B cell (primary cell): ENCODE measurements at regions not wholly inside any gene's neighbourhood (a gene's known extent, or its start where the extent isn't known, plus 50 kb on each side); places are given as distances from the start of the nearest gene placed in this dataset.

Experiments used
- ATAC-seq: fragments of 200-7000 bp; cut with Tn5 transposase; one replicate; pipeline ENCODE4 v1.10.0; 2021; ENCODE audit warnings: low read depth, mild to moderate bottlenecking, moderate number of reproducible peaks, moderate library complexity
- CTCF ChIA-PET: fragments of 350-600 bp; sonication (Branson Sonifier 250); formaldehyde crosslinking; loops from one replicate; lab custom pipeline; 2021; ENCODE audit warnings: antibody characterized with exemption, inconsistent platforms; lab: Charles Lee
- POLR2A ChIA-PET: fragments of 350-600 bp; sonication (Branson Sonifier 250); formaldehyde crosslinking; loops from one replicate; lab custom pipeline; 2021; ENCODE audit warnings: antibody characterized with exemption; lab: Charles Lee
- DNase-seq: peaks from one replicate; pipeline ENCODE4 v3.0.0; 2013
- H2AFZ ChIP-seq: 2 replicates; pipeline ENCODE4 v1.6.1; 2012; ENCODE audit warnings: mild to moderate bottlenecking, low read depth, low read length; ENCODE audit not compliant: insufficient read depth, poor library complexity, severe bottlenecking
- H3K27ac ChIP-seq, 2 donors: 1 replicate in 1 of 2; 2 replicates in 1 of 2; pipeline ENCODE4 v1.5.1; 2012 to 2013; ENCODE audit warnings: low read length in 2 of 2, mild to moderate bottlenecking in 2 of 2, moderate library complexity in 1 of 2
- H3K27me3 ChIP-seq, 4 experiments: fragments of 200-600 bp in 1 of 4; sonication (generic) in 1 of 4; replicated peaks in 1 of 4; 1 replicate in 2 of 4; 2 replicates in 2 of 4; pipeline versions ENCODE4 v1.6.1 to v1.7.0; 2013 to 2016; ENCODE audit warnings: low read length in 3 of 4, mild to moderate bottlenecking in 2 of 4, mixed read lengths in 1 of 4, moderate library complexity in 1 of 4; ENCODE audit not compliant: insufficient read depth in 4 of 4, control insufficient read depth in 3 of 4; ENCODE audit errors: control extremely low read depth in 1 of 4
- H3K36me3 ChIP-seq, 2 experiments: replicated peaks in 1 of 2; 1 replicate in 1 of 2; 2 replicates in 1 of 2; pipeline versions ENCODE4 v1.6.1 to v1.7.1; 2013; ENCODE audit warnings: low read length in 1 of 2; ENCODE audit not compliant: insufficient read depth in 2 of 2, control insufficient read depth in 1 of 2; ENCODE audit errors: control extremely low read depth in 1 of 2, extremely low read depth in 1 of 2
- H3K4me1 ChIP-seq, 2 donors: fragments of 200-600 bp in 1 of 2; sonication (generic) in 1 of 2; 1 replicate in 1 of 2; 2 replicates in 1 of 2; pipeline versions ENCODE4 v1.5.1 to v1.6.1; 2013 to 2017; ENCODE audit warnings: low read length in 2 of 2; ENCODE audit not compliant: control insufficient read depth in 2 of 2, insufficient read depth in 2 of 2
- H3K4me2 ChIP-seq: replicated peaks from 2 replicates; pipeline ENCODE3; 2012; ENCODE audit warnings: mild to moderate bottlenecking, low read depth, low read length; ENCODE audit not compliant: poor library complexity, severe bottlenecking
- H3K4me3 ChIP-seq, 5 experiments: fragments of 200-600 bp in 1 of 5; sonication (generic) in 1 of 5; 1 replicate in 3 of 5; 2 replicates in 2 of 5; pipeline versions ENCODE4 v1.5.1 to v1.7.0; 2011 to 2016; ENCODE audit warnings: low read length in 4 of 5, mild to moderate bottlenecking in 4 of 5, low read depth in 2 of 5, control low read depth in 1 of 5, moderate library complexity in 1 of 5; ENCODE audit not compliant: insufficient read depth in 1 of 5; ENCODE audit errors: control extremely low read depth in 1 of 5, extremely low read depth in 1 of 5
- H3K79me2 ChIP-seq: fragments of 200-600 bp; sonication (generic); one replicate; pipeline ENCODE4 v1.6.0; 2016; ENCODE audit warnings: low read length; ENCODE audit not compliant: control insufficient read depth, insufficient read depth
- H3K9ac ChIP-seq: fragments of 200-600 bp; sonication (generic); 2 replicates; pipeline ENCODE4 v1.6.1; 2017; ENCODE audit warnings: mild to moderate bottlenecking, low read length, moderate library complexity
- H3K9me3 ChIP-seq, 3 donors: one replicate each; pipeline versions ENCODE4 v1.6.1 to v1.7.1; 2013; ENCODE audit warnings: low read length in 2 of 3; ENCODE audit not compliant: control insufficient read depth in 2 of 3, insufficient read depth in 1 of 3; ENCODE audit errors: control extremely low read depth in 1 of 3
- H4K20me1 ChIP-seq: 2 replicates; pipeline ENCODE4 v1.6.0; 2012; ENCODE audit warnings: mild to moderate bottlenecking, low read length; ENCODE audit not compliant: insufficient read depth, control insufficient read depth, poor library complexity, severe bottlenecking
- H3K27ac Mint-ChIP-seq: one replicate; pipeline ENCODE4 v1.8.0; 2021; ENCODE audit warnings: mixed read lengths
- H3K27me3 Mint-ChIP-seq: one replicate; pipeline ENCODE4 v1.8.0; 2021; ENCODE audit warnings: mixed read lengths
- H3K4me1 Mint-ChIP-seq: one replicate; pipeline ENCODE4 v1.8.0; 2021; ENCODE audit warnings: mixed read lengths
- H3K4me3 Mint-ChIP-seq: one replicate; pipeline ENCODE4 v1.8.0; 2021; ENCODE audit warnings: mixed read lengths
- H3K9me3 Mint-ChIP-seq: one replicate; pipeline ENCODE4 v1.8.0; 2022; ENCODE audit warnings: mixed read lengths; ENCODE audit not compliant: insufficient read depth
- CTCF ChIP-seq: fragments of 200-600 bp; IDR thresholded peaks from one replicate; pipeline ENCODE4 v1.8.0; 2022; ENCODE audit warnings: antibody characterized with exemption, mild to moderate bottlenecking
- EZH2 ChIP-seq: IDR thresholded peaks from 2 replicates; pipeline ENCODE4 v1.6.1; 2012; ENCODE audit warnings: borderline replicate concordance, low read depth, mild to moderate bottlenecking, moderate library complexity, low read length; ENCODE audit not compliant: insufficient read depth, poor library complexity, severe bottlenecking
- WGBS: methylation state at CpG from one replicate; pipeline ENCODE4 v1.1.5; 2013; ENCODE audit warnings: missing lambda C conversion rate; ENCODE audit not compliant: insufficient coverage; 5-methylcytosine and 5-hydroxymethylcytosine counted together
- intact Hi-C: fragments of 100-400 bp; cut with micrococcal nuclease; formaldehyde crosslinking; loops from one replicate; pipeline ENCODE4 v1.10.0; 2022

- no CpG with 5 or more reads among the region's 4 CpGs for WGBS
- Histone ChIP-seq H3K4me3 (no peak overlapping the region), H3K27me3 (no peaks in the 10 kb centered on the region), H3K36me3 (no peaks in the 10 kb centered on the region), H3K27ac (no peak overlapping the region), H3K9ac (no peak overlapping the region), H4K20me1 (no peaks in the 10 kb centered on the region), H3K4me2 (no peak overlapping the region), H3K79me2 (no peaks in the 10 kb centered on the region), H2AFZ (no peak overlapping the region), H3K4me1 (no peaks in the 10 kb centered on the region), H3K9me3 (no peaks in the 10 kb centered on the region)
- TF ChIP-seq EZH2, result no peak
- TF ChIP-seq CTCF, result no peak
- Mint-ChIP-seq H3K27me3 (no peaks in the 10 kb centered on the region), H3K4me3 (no peak overlapping the region), H3K27ac (no peak overlapping the region), H3K4me1 (no peaks in the 10 kb centered on the region), H3K9me3 (peaks cover 3% of the 10 kb centered on the region)
- CTCF ChIA-PET, result no interaction called here
- intact Hi-C loops, result no loop called here
- ATAC-seq, result no peak
- no peak for DNase-seq
- POLR2A ChIA-PET, result no interaction called here
Observed at GRCh38 chr18:73212442-73212841, 344.7 kb upstream of the NETO1 start.

GRCh38 chr18:73201940-73202339, 334.2 kb upstream of the NETO1 start:
- H3K9ac ChIP-seq, result no peak overlapping the region
- no peak for ATAC-seq
- Mint-ChIP-seq H3K27me3 (no peaks in the 10 kb centered on the region), H3K9me3 (no peaks in the 10 kb centered on the region), H3K4me3 (no peak overlapping the region), H3K27ac (no peak overlapping the region), H3K4me1 (no peaks in the 10 kb centered on the region)
- no peaks in the 10 kb centered on the region for H3K27me3 ChIP-seq
- H4K20me1 ChIP-seq, result no peaks in the 10 kb centered on the region
- no peak overlapping the region for H3K4me3 ChIP-seq
- CTCF ChIA-PET, result no interaction called here
- H3K4me2 ChIP-seq, result no peak overlapping the region
- no peak overlapping the region for H3K27ac ChIP-seq
- no peaks in the 10 kb centered on the region for H3K9me3 ChIP-seq
- WGBS, result 78% methylated on average over 1 of the region's 6 CpGs
- DNase-seq, result no peak
- intact Hi-C loops, result no loop called here
- H3K4me1 ChIP-seq, result no peaks in the 10 kb centered on the region
- H2AFZ ChIP-seq, result no peak overlapping the region
- POLR2A ChIA-PET, result no interaction called here
- H3K79me2 ChIP-seq, result no peaks in the 10 kb centered on the region
- H3K36me3 ChIP-seq, result no peaks in the 10 kb centered on the region
- TF ChIP-seq CTCF (no peak), EZH2 (no peak)
